Liver (tissue), 8 donors: ENCODE measurements at regions not wholly inside any gene's neighbourhood (a gene's known extent, or its start where the extent isn't known, plus 50 kb on each side); places are given as distances from the start of the nearest gene placed in this dataset.

ENCODE experiments used
- DNase-seq: peaks from one replicate; pipeline ENCODE4 v3.0.0-alpha.2; 2017; ENCODE audit warnings: low spot score
- H3K27ac ChIP-seq, 2 donors: one replicate each; pipeline ENCODE4 v1.7.0; 2013; ENCODE audit warnings: inconsistent platforms in 2 of 2, low read length in 2 of 2, control low read depth in 1 of 2, low read depth in 1 of 2, mild to moderate bottlenecking in 1 of 2
- H3K27me3 ChIP-seq, 4 donors: one replicate each; pipeline versions ENCODE4 v1.6.1 to v1.7.0; 2013; ENCODE audit warnings: low read length in 3 of 4, inconsistent platforms in 1 of 4, mild to moderate bottlenecking in 1 of 4, moderate library complexity in 1 of 4; ENCODE audit not compliant: control insufficient read depth in 4 of 4, insufficient read depth in 4 of 4
- H3K36me3 ChIP-seq, 4 donors: one replicate each; pipeline versions ENCODE4 v1.6.1 to v1.7.0; 2013; ENCODE audit warnings: low read length in 3 of 4, mild to moderate bottlenecking in 3 of 4, low read depth in 1 of 4, moderate library complexity in 1 of 4; ENCODE audit not compliant: control insufficient read depth in 4 of 4, insufficient read depth in 3 of 4
- H3K4me1 ChIP-seq, 4 donors: one replicate each; pipeline versions ENCODE4 v1.6.1 to v1.7.0; 2013; ENCODE audit warnings: low read length in 3 of 4, mild to moderate bottlenecking in 3 of 4, moderate library complexity in 1 of 4; ENCODE audit not compliant: control insufficient read depth in 4 of 4, insufficient read depth in 4 of 4
- H3K4me3 ChIP-seq, 3 donors: one replicate each; pipeline versions ENCODE4 v1.6.1 to v1.7.0; 2013; ENCODE audit warnings: low read length in 3 of 3, control low read depth in 1 of 3, low read depth in 1 of 3, mild to moderate bottlenecking in 1 of 3
- H3K9ac ChIP-seq, 2 donors: one replicate each; pipeline ENCODE4 v1.7.0; 2013; ENCODE audit warnings: low read length in 2 of 2, mild to moderate bottlenecking in 2 of 2, moderate library complexity in 2 of 2, control low read depth in 1 of 2, low read depth in 1 of 2
- H3K9me3 ChIP-seq, 4 donors: one replicate each; pipeline versions ENCODE4 v1.6.1 to v1.7.0; 2013; ENCODE audit warnings: low read length in 3 of 4; ENCODE audit not compliant: control insufficient read depth in 4 of 4
- EGR1 ChIP-seq, 2 donors: IDR thresholded peaks; 2 replicates each; pipeline ENCODE4 v1.6.1; 2016 to 2018; ENCODE audit warnings: antibody characterized with exemption in 2 of 2, low read depth in 2 of 2
- FOXA1 ChIP-seq: IDR thresholded peaks from 2 replicates; pipeline ENCODE4 v1.6.1; 2016; ENCODE audit warnings: antibody characterized with exemption
- FOXA2 ChIP-seq: IDR thresholded peaks from 2 replicates; pipeline ENCODE4 v1.6.1; 2016; ENCODE audit warnings: antibody characterized with exemption
- HNF4G ChIP-seq: IDR thresholded peaks from 2 replicates; pipeline ENCODE4 v1.6.1; 2016; ENCODE audit warnings: antibody characterized with exemption
- JUND ChIP-seq, 2 donors: IDR thresholded peaks; 2 replicates each; pipeline ENCODE4 v1.6.1; 2016; ENCODE audit warnings: antibody characterized with exemption in 2 of 2
- NR2F2 ChIP-seq: IDR thresholded peaks from 2 replicates; pipeline ENCODE4 v1.6.1; 2016; ENCODE audit warnings: antibody characterized with exemption
- RAD21 ChIP-seq, 2 donors: IDR thresholded peaks; 2 replicates each; pipeline ENCODE4 v1.6.1; 2016; ENCODE audit warnings: antibody characterized with exemption in 2 of 2, mild to moderate bottlenecking in 2 of 2
- RXRA ChIP-seq, 2 donors: IDR thresholded peaks; 2 replicates each; pipeline ENCODE4 v1.6.1; 2017 to 2018; ENCODE audit warnings: antibody characterized with exemption in 2 of 2, mild to moderate bottlenecking in 1 of 2
- SP1 ChIP-seq: IDR thresholded peaks from 2 replicates; pipeline ENCODE4 v1.6.1; 2018; ENCODE audit warnings: antibody characterized with exemption, mild to moderate bottlenecking
- TAF1 ChIP-seq: conservative IDR thresholded peaks from 2 replicates; pipeline ENCODE4 v1.6.1; 2016; ENCODE audit warnings: antibody characterized with exemption, mild to moderate bottlenecking
- YY1 ChIP-seq: IDR thresholded peaks from 2 replicates; pipeline ENCODE4 v1.6.1; 2016; ENCODE audit warnings: antibody characterized with exemption, mild to moderate bottlenecking
- WGBS: extraction: QIAGEN DNeasy Blood & Tissue Kit; methylation state at CpG from one replicate; pipeline ENCODE4 v1.1.7; 2013; 5-methylcytosine and 5-hydroxymethylcytosine counted together
- TF ChIP-seq, protein P1 (sequence below): IDR thresholded peaks from 2 replicates; pipeline ENCODE4 v1.6.1; 2016; ENCODE audit warnings: antibody characterized with exemption
- TF ChIP-seq, protein P2 (sequence below): IDR thresholded peaks from 2 replicates; pipeline ENCODE4 v1.6.1; 2016; ENCODE audit warnings: antibody characterized with exemption
- TF ChIP-seq, protein P3 (sequence below): IDR thresholded peaks from 2 replicates; pipeline ENCODE4 v1.6.1; 2016; ENCODE audit warnings: antibody characterized with exemption, mild to moderate bottlenecking
- TF ChIP-seq, protein P4 (sequence below): IDR thresholded peaks from 2 replicates; pipeline ENCODE4 v1.6.1; 2016; ENCODE audit warnings: antibody characterized with exemption
- TF ChIP-seq, protein P5 (sequence below): fragments of 150-350 bp; IDR thresholded peaks from 2 replicates; pipeline ENCODE4 v1.5.1; 2017; ENCODE audit warnings: improper control_type of control experiment, low read depth, low read length; ENCODE audit not compliant: missing input control
- donor health status: healthy.
- donor health status: healthy.
- donor health status: healthy.
- donor health status: healthy.
- donor health status: healthy.

DNA sequence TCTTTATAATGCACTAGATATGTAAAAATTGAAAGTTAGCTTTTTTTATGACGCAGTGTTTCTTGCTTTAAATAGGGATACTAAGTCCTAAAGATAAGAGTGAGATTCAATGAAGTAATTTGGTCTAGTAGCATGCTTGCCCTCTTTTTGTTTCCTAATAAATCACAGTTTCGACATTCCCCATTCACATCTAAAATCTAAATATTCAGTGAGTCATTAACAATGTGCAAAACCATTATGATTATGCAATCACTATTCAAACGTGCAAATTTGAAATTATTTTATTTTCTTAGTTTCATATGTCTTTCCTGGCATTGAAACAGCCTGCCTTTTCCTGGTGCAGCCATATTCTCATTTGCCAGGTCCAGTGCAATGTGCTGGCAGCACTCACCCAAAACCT, 1350.5 kb upstream of the PABPC4L start:
- Histone ChIP-seq H3K36me3 (no peaks in the 10 kb centered on the region), H3K4me1 (no peaks in the 10 kb centered on the region), H3K27ac (no peak overlapping the region), H3K4me3 (no peak overlapping the region), H3K27me3 (no peaks in the 10 kb centered on the region), H3K9me3 (no peaks in the 10 kb centered on the region), H3K9ac (no peak overlapping the region)
- TF ChIP-seq HNF4G (no peak), FOXA2 (no peak)
- TF ChIP-seq, protein P1, sequence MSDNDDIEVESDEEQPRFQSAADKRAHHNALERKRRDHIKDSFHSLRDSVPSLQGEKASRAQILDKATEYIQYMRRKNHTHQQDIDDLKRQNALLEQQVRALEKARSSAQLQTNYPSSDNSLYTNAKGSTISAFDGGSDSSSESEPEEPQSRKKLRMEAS = no peak
- TF ChIP-seq, protein P2, sequence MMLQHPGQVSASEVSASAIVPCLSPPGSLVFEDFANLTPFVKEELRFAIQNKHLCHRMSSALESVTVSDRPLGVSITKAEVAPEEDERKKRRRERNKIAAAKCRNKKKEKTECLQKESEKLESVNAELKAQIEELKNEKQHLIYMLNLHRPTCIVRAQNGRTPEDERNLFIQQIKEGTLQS = no peak
- WGBS = 59% methylated on average over 3 of the region's 3 CpGs
- DNase-seq = no peak

DNA sequence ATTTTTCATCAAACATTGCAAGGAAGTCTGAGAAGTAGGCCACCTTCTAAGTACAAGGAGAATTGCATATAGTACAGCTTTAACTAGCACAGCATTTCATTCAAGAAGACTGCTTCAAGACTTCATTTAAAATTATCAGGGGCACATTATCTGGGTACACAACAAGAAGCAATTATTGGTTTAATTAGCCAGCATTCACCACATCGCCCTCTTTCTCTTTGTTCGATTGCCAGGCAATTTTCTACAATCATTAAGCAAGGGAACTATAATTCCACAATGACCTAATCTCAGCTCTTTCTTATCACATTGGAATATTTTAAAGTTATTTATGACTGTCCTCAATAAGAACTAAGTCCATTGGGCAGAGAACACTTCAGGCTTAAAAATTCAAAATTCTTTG, 1347.1 kb upstream of the PABPC4L start:
- no peaks in the 10 kb centered on the region for H3K27me3 ChIP-seq
- WGBS = 80% methylated on average over 2 of the region's 2 CpGs
- H3K9me3 ChIP-seq = no peaks in the 10 kb centered on the region
- H3K27ac ChIP-seq = no peak overlapping the region
- no peak overlapping the region for H3K4me3 ChIP-seq
- no peaks in the 10 kb centered on the region for H3K36me3 ChIP-seq
- no peak overlapping the region for H3K9ac ChIP-seq
- TF ChIP-seq JUND (IDR thresholded peaks at IDR 0.05) (no peak), FOXA1 (no peak), RXRA (IDR thresholded peaks at IDR 0.05) (no peak)
- TF ChIP-seq, protein P3, sequence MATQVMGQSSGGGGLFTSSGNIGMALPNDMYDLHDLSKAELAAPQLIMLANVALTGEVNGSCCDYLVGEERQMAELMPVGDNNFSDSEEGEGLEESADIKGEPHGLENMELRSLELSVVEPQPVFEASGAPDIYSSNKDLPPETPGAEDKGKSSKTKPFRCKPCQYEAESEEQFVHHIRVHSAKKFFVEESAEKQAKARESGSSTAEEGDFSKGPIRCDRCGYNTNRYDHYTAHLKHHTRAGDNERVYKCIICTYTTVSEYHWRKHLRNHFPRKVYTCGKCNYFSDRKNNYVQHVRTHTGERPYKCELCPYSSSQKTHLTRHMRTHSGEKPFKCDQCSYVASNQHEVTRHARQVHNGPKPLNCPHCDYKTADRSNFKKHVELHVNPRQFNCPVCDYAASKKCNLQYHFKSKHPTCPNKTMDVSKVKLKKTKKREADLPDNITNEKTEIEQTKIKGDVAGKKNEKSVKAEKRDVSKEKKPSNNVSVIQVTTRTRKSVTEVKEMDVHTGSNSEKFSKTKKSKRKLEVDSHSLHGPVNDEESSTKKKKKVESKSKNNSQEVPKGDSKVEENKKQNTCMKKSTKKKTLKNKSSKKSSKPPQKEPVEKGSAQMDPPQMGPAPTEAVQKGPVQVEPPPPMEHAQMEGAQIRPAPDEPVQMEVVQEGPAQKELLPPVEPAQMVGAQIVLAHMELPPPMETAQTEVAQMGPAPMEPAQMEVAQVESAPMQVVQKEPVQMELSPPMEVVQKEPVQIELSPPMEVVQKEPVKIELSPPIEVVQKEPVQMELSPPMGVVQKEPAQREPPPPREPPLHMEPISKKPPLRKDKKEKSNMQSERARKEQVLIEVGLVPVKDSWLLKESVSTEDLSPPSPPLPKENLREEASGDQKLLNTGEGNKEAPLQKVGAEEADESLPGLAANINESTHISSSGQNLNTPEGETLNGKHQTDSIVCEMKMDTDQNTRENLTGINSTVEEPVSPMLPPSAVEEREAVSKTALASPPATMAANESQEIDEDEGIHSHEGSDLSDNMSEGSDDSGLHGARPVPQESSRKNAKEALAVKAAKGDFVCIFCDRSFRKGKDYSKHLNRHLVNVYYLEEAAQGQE = no peak
- no peak for DNase-seq
- no peaks in the 10 kb centered on the region for H3K4me1 ChIP-seq

DNA sequence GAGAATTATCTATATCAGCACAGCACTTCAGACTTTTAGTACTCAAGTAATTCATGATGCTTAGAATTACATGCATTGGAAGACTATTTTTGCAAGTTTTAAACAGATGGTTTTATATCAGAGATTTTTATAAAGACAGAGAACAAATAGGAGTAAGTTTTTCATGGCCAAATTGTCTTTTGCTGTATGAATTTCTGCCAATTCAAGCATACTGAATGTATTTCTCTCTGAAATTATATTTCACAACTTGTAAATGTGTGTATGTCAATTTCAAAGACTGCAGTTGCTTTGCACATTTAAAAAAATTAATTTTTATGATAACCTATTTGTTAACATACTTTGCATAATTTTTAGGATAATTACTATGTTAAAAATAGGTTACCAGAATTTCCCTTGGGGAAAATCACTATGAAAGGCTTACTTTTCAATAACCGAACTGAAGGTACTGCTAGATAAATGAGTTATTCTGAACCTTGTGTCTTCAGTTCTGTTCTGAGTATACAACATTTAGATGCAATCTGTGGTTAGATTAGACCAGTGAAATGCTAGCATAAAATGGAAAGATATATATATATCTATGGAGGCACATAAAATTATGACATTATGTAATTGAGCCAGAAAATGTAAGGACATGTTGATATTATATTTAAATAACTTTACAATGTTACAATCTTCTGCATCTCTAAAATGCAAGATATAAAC, 1344.2 kb upstream of the PABPC4L start:
- no peaks in the 10 kb centered on the region for H3K27me3 ChIP-seq
- H3K27ac ChIP-seq = no peak overlapping the region
- H3K4me1 ChIP-seq = no peaks in the 10 kb centered on the region
- DNase-seq = no peak
- H3K9me3 ChIP-seq = no peaks in the 10 kb centered on the region
- H3K36me3 ChIP-seq = no peaks in the 10 kb centered on the region
- H3K4me3 ChIP-seq = no peak overlapping the region
- WGBS = 77% methylated on average over 1 of the region's 1 CpG
- H3K9ac ChIP-seq = no peak overlapping the region
- no peak for TF ChIP-seq RAD21 (IDR thresholded peaks at IDR 0.05)
- TF ChIP-seq HNF4G = no peak
- TF ChIP-seq, protein P4, sequence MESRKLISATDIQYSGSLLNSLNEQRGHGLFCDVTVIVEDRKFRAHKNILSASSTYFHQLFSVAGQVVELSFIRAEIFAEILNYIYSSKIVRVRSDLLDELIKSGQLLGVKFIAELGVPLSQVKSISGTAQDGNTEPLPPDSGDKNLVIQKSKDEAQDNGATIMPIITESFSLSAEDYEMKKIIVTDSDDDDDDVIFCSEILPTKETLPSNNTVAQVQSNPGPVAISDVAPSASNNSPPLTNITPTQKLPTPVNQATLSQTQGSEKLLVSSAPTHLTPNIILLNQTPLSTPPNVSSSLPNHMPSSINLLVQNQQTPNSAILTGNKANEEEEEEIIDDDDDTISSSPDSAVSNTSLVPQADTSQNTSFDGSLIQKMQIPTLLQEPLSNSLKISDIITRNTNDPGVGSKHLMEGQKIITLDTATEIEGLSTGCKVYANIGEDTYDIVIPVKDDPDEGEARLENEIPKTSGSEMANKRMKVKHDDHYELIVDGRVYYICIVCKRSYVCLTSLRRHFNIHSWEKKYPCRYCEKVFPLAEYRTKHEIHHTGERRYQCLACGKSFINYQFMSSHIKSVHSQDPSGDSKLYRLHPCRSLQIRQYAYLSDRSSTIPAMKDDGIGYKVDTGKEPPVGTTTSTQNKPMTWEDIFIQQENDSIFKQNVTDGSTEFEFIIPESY = no peak
- TF ChIP-seq, protein P5, sequence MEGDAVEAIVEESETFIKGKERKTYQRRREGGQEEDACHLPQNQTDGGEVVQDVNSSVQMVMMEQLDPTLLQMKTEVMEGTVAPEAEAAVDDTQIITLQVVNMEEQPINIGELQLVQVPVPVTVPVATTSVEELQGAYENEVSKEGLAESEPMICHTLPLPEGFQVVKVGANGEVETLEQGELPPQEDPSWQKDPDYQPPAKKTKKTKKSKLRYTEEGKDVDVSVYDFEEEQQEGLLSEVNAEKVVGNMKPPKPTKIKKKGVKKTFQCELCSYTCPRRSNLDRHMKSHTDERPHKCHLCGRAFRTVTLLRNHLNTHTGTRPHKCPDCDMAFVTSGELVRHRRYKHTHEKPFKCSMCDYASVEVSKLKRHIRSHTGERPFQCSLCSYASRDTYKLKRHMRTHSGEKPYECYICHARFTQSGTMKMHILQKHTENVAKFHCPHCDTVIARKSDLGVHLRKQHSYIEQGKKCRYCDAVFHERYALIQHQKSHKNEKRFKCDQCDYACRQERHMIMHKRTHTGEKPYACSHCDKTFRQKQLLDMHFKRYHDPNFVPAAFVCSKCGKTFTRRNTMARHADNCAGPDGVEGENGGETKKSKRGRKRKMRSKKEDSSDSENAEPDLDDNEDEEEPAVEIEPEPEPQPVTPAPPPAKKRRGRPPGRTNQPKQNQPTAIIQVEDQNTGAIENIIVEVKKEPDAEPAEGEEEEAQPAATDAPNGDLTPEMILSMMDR = no peak
- no peak for TF ChIP-seq YY1
- TF ChIP-seq JUND (IDR thresholded peaks at IDR 0.05) = no peak
- no peak for TF ChIP-seq FOXA1
- TF ChIP-seq SP1 = no peak
- TF ChIP-seq, protein P3 = no peak
- no peak for TF ChIP-seq RXRA (IDR thresholded peaks at IDR 0.05)
- no peak for TF ChIP-seq EGR1 (IDR thresholded peaks at IDR 0.05; ENCODE audit: low read depth in 2 of 2)
- TF ChIP-seq NR2F2 = no peak
- TF ChIP-seq, protein P1 = no peak
- TF ChIP-seq TAF1 = no peak
